ENCODE measurements at regions not wholly inside any gene's neighbourhood (a gene's known extent, or its start where the extent isn't known, plus 50 kb on each side); places are given as distances from the start of the nearest gene placed in this dataset.

DNA sequence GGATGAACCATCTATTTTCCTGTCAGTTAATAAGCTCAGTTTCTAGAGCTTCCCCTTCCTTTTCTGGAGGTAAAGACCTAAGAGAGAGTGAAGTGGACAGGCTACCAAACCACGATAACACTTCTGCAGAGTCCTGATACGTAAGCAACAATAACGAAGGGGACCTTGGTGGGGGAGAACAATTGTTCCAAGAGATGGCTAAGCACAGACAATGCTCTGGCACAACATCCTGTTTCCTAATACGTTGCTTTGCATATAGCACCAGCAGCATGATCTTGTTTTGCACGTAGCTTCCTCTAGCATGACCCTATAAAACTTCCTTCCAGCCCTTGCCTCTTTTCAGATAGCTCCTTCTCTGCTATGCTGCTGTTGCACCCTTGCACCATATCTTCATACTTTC lies 247.3 kb downstream of the RAD51AP2 start:
- Mint-ChIP-seq H3K4me3 (no peak overlapping the region), H3K36me3 (ENCODE audit: low read depth) (no peaks in the 10 kb centered on the region), H3K4me1 (ENCODE audit: low read depth) (no peaks in the 10 kb centered on the region), H3K27me3 (no peaks in the 10 kb centered on the region), H3K27ac (no peak overlapping the region), H3K9me3 (peaks cover 6% of the 10 kb centered on the region)
- Histone ChIP-seq H3K4me1 (ENCODE audit: insufficient read depth, low read length) (no peaks in the 10 kb centered on the region), H3K27me3 (ENCODE audit: control insufficient read depth in 1 of 2, insufficient read depth in 2 of 2, low read length in 2 of 2) (no peaks in the 10 kb centered on the region), H3K27ac (ENCODE audit: low read depth in 1 of 2, low read length in 2 of 2) (no peak overlapping the region), H3K4me3 (ENCODE audit: low read length) (no peak overlapping the region), H3K36me3 (ENCODE audit: insufficient read depth, low read length) (no peaks in the 10 kb centered on the region), H3K9me3 (ENCODE audit: control insufficient read depth in 1 of 2, insufficient read depth in 1 of 2, low read length in 2 of 2) (no peaks in the 10 kb centered on the region)
- POLR2A ChIA-PET = no interaction called here
- no peak for DNase-seq
- CTCF ChIA-PET = no interaction called here
- TF ChIP-seq CTCF (IDR thresholded peaks at IDR 0.05) = no peak
- intact Hi-C loops (cut with DNase I, micrococcal nuclease) = no loop called here
- no peak for ATAC-seq (ENCODE audit: poor library complexity)

DNA sequence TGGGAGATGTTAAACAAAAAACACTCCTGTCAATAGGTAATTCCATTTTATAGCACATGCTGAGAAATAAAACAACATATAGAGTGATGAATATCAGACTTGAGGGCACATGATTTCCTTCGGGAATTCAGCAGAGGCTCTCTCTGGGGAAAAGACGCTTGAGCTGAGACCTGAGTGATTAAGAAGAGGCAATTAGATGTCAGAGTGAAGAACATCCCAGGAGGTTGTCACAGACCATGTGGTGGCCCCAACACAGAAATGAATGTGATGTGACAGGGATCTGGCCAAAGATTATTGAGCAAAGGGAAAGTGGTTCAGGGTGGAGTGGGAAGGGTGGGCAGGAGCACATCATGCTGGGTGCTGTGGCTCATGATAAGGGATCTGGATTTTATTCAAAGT lies 254.7 kb downstream of the RAD51AP2 start:
- H3K9me3 Mint-ChIP-seq = peaks cover 7% of the 10 kb centered on the region
- no peaks in the 10 kb centered on the region for H3K4me1 ChIP-seq (ENCODE audit: insufficient read depth, low read length)
- no peak overlapping the region for H3K27ac ChIP-seq (ENCODE audit: low read depth in 1 of 2, low read length in 2 of 2)
- H3K27me3 Mint-ChIP-seq = no peaks in the 10 kb centered on the region
- DNase-seq = no peak
- ATAC-seq (ENCODE audit: poor library complexity) = no peak
- no peaks in the 10 kb centered on the region for H3K27me3 ChIP-seq (ENCODE audit: control insufficient read depth in 1 of 2, insufficient read depth in 2 of 2, low read length in 2 of 2)
- CTCF ChIA-PET = no interaction called here
- POLR2A ChIA-PET = no interaction called here
- no peaks in the 10 kb centered on the region for H3K9me3 ChIP-seq (ENCODE audit: control insufficient read depth in 1 of 2, insufficient read depth in 1 of 2, low read length in 2 of 2)
- no peaks in the 10 kb centered on the region for H3K36me3 ChIP-seq (ENCODE audit: insufficient read depth, low read length)
- H3K4me1 Mint-ChIP-seq (ENCODE audit: low read depth) = no peaks in the 10 kb centered on the region
- H3K4me3 Mint-ChIP-seq = no peak overlapping the region
- H3K36me3 Mint-ChIP-seq (ENCODE audit: low read depth) = no peaks in the 10 kb centered on the region
- no peak for TF ChIP-seq CTCF (IDR thresholded peaks at IDR 0.05)
- intact Hi-C loops (cut with DNase I, micrococcal nuclease) = no loop called here
- no peak overlapping the region for H3K4me3 ChIP-seq (ENCODE audit: low read length)
- H3K27ac Mint-ChIP-seq = no peak overlapping the region

GRCh38 chr2:17262854-17263569 lies 255.2 kb downstream of the RAD51AP2 start:
- TF ChIP-seq CTCF (IDR thresholded peaks at IDR 0.05) = no peak
- no peaks in the 10 kb centered on the region for H3K4me1 ChIP-seq (ENCODE audit: insufficient read depth, low read length)
- peaks cover 7% of the 10 kb centered on the region for H3K9me3 Mint-ChIP-seq
- intact Hi-C loops (cut with DNase I, micrococcal nuclease) = no loop called here
- H3K27me3 ChIP-seq (ENCODE audit: control insufficient read depth in 1 of 2, insufficient read depth in 2 of 2, low read length in 2 of 2) = no peaks in the 10 kb centered on the region
- no peaks in the 10 kb centered on the region for H3K36me3 ChIP-seq (ENCODE audit: insufficient read depth, low read length)
- ATAC-seq (ENCODE audit: poor library complexity) (no peak), DNase-seq (no peak)
- no peak overlapping the region for H3K4me3 ChIP-seq (ENCODE audit: low read length)
- H3K4me1 Mint-ChIP-seq (ENCODE audit: low read depth) = no peaks in the 10 kb centered on the region
- POLR2A ChIA-PET = no interaction called here
- no peak overlapping the region for H3K4me3 Mint-ChIP-seq
- no peaks in the 10 kb centered on the region for H3K36me3 Mint-ChIP-seq (ENCODE audit: low read depth)
- H3K27ac Mint-ChIP-seq = no peak overlapping the region
- CTCF ChIA-PET = no interaction called here
- H3K27me3 Mint-ChIP-seq = no peaks in the 10 kb centered on the region
- no peak overlapping the region for H3K27ac ChIP-seq (ENCODE audit: low read depth in 1 of 2, low read length in 2 of 2)
- H3K9me3 ChIP-seq (ENCODE audit: control insufficient read depth in 1 of 2, insufficient read depth in 1 of 2, low read length in 2 of 2) = no peaks in the 10 kb centered on the region
